Prostate gland (tissue), 2 donors: ENCODE measurements at regions not wholly inside any gene's neighbourhood (a gene's known extent, or its start where the extent isn't known, plus 50 kb on each side); places are given as distances from the start of the nearest gene placed in this dataset.

Source experiments
- CTCF ChIP-seq, 4 experiments: fragments of 200-600 bp in 2 of 4; fragments of 450-650 bp in 2 of 4; sonication (generic) in 2 of 4; IDR thresholded peaks; 1 replicate in 3 of 4; 2 replicates in 1 of 4; pipeline ENCODE4 v1.5.1; 2016 to 2019; ENCODE audit warnings: antibody characterized with exemption in 4 of 4, mild to moderate bottlenecking in 2 of 4, moderate library complexity in 2 of 4
- POLR2A ChIP-seq: fragments of 450-650 bp; IDR thresholded peaks from one replicate; pipeline ENCODE4 v1.6.1; 2016; ENCODE audit warnings: antibody characterized with exemption, mild to moderate bottlenecking
- POLR2AphosphoS5 ChIP-seq: sonication (generic); formaldehyde crosslinking; IDR thresholded peaks from one replicate; pipeline ENCODE4 v1.6.1; 2017; ENCODE audit warnings: antibody characterized with exemption

- no peak for TF ChIP-seq CTCF (IDR thresholded peaks at IDR 0.05)
- no peak for TF ChIP-seq POLR2A
- TF ChIP-seq POLR2AphosphoS5 = no peak
These were observed 133.9 kb upstream of the ADAMTS3 start for GRCh38 chr4:72702948-72703347.
